OCI-LY7 (cell line): ENCODE measurements at regions not wholly inside any gene's neighbourhood (a gene's known extent, or its start where the extent isn't known, plus 50 kb on each side); places are given as distances from the start of the nearest gene placed in this dataset.
"Not testable (repeated sequence)": the region's sequence is repeated elsewhere in the genome, so short reads cannot be mapped to it uniquely, and the experiment has no call there.

Experiments
- BruUV-seq: library from RNA; stranded (reverse); fragments of 400-500 nt; replicated peaks from 2 replicates; lab custom pipeline; 2021; lab: Mats Ljungman, UMichigan
- CTCF ChIA-PET: fragments of 300-600 bp; sonication (Branson Sonifier 250); formaldehyde crosslinking; loops from one replicate; lab custom pipeline; 2022; ENCODE audit warnings: antibody characterized with exemption; ENCODE audit not compliant: unreplicated experiment; lab: Charles Lee
- POLR2A ChIA-PET: fragments of 300-600 bp; sonication (Branson Sonifier 250); formaldehyde crosslinking; loops from one replicate; lab custom pipeline; 2022; ENCODE audit warnings: antibody characterized with exemption; lab: Charles Lee
- DNase-seq: peaks from one replicate; pipeline ENCODE4 v3.0.0-alpha.2; 2015; ENCODE audit warnings: low spot score
- H2AFZ ChIP-seq: fragments of 200-600 bp; sonication (generic), shearing (Covaris generic); 2 replicates; pipeline ENCODE4 v1.6.1; 2014; ENCODE audit warnings: mild to moderate bottlenecking, antibody characterized with exemption, low read length, moderate library complexity
- H3K27ac ChIP-seq: fragments of 200-600 bp; sonication (generic); 2 replicates; pipeline ENCODE4 v1.5.1; 2014; ENCODE audit warnings: mixed run types, low read depth, mild to moderate bottlenecking, moderate library complexity, low read length, inconsistent platforms; ENCODE audit not compliant: poor library complexity, severe bottlenecking
- H3K36me3 ChIP-seq: fragments of 200-600 bp; sonication (generic); 2 replicates; pipeline ENCODE4 v1.6.1; 2014; ENCODE audit warnings: mild to moderate bottlenecking, antibody characterized with exemption, low read length, moderate library complexity, mixed read lengths; ENCODE audit not compliant: insufficient read depth
- H3K4me1 ChIP-seq: fragments of 200-600 bp; sonication (generic); 2 replicates; pipeline ENCODE4 v1.5.1; 2014; ENCODE audit warnings: mild to moderate bottlenecking, low read length; ENCODE audit not compliant: insufficient read depth, poor library complexity, severe bottlenecking
- H3K4me2 ChIP-seq: fragments of 200-600 bp; sonication (generic); 2 replicates; pipeline ENCODE4 v1.6.1; 2014; ENCODE audit warnings: mild to moderate bottlenecking, low read length
- H3K4me3 ChIP-seq: fragments of 200-600 bp; sonication (generic); 2 replicates; pipeline ENCODE4 v1.5.1; 2014; ENCODE audit warnings: mild to moderate bottlenecking, low read depth, low read length; ENCODE audit not compliant: poor library complexity, severe bottlenecking
- H3K79me2 ChIP-seq: fragments of 200-600 bp; sonication (generic); 2 replicates; pipeline ENCODE4 v1.6.1; 2016; ENCODE audit warnings: low read depth, mild to moderate bottlenecking, low read length, moderate library complexity, mixed read lengths; ENCODE audit not compliant: insufficient read depth
- H3K9me2 ChIP-seq: fragments of 200-600 bp; sonication (generic); 2 replicates; pipeline ENCODE4 v1.6.1; 2016; ENCODE audit warnings: mild to moderate bottlenecking, low read length, mixed read lengths; ENCODE audit not compliant: insufficient read depth
- H3K9me3 ChIP-seq: fragments of 200-600 bp; sonication (generic); 2 replicates; pipeline ENCODE4 v1.6.1; 2014; ENCODE audit warnings: mild to moderate bottlenecking, mixed run types, low read length, mixed read lengths
- H4K20me1 ChIP-seq: fragments of 200-600 bp; sonication (generic); 2 replicates; pipeline ENCODE4 v1.6.1; 2014; ENCODE audit warnings: mild to moderate bottlenecking, antibody characterized with exemption, low read length, moderate library complexity, mixed read lengths; ENCODE audit not compliant: insufficient read depth
- EZH2phosphoT487 ChIP-seq: fragments of 200-600 bp; sonication (generic); IDR thresholded peaks from 2 replicates; pipeline ENCODE4 v1.6.1; 2018; ENCODE audit warnings: low read depth, borderline replicate concordance, mild to moderate bottlenecking, mixed run types, antibody characterized with exemption, low read length, moderate library complexity, mixed read lengths
- intact Hi-C: fragments of 100-400 bp; cut with micrococcal nuclease; formaldehyde crosslinking; loops from one replicate; pipeline ENCODE4 v1.10.0; 2022; ENCODE audit not compliant: unreplicated experiment
- TF ChIP-seq, protein P1 (sequence below): fragments of 200-600 bp; sonication (generic); conservative IDR thresholded peaks from 2 replicates; pipeline ENCODE4 v1.5.1; 2014; ENCODE audit warnings: mild to moderate bottlenecking, antibody characterized with exemption, low read length, moderate library complexity, mixed read lengths

DNA sequence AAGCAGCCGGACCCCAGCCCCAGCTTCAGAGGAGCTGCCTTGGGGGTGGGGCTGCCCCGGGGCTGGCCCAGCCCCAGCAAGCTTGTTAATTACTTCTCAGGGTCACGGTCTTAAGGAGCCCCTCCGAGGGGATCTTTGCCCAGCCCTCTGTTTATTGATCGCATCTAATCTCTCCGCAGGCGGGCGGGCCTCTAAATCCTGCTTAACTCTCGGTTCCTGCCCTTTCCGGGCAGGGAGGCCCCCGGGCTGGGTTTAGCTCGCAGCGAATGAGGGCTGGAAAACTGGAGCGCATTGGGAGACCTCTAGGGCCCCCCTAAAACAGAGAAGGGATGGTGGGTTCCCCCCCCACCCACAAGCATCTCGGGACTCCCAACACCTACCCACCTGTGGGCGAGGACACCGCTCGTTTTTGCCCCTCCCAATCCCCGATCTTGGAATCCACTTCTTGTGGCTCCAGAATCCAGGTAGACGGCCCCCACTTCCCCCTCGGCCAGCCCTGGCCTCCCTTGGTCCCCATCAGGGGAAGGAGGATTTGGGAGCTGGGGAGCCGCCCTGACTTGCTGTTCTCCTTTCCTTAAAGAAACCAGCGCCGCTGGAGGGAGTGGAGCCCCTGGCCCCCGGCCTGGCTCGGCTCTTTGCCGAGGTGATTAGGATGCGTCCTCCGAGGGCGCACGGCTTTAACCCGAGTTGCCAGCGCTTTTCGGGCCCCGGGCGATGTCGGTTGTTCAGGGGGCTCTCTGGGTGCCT lies 59.5 kb upstream of the ADGRL1 start:
- POLR2A ChIA-PET = no interaction called here
- H3K4me1 ChIP-seq = no peaks in the 10 kb centered on the region
- no peak overlapping the region for H3K4me2 ChIP-seq
- BruUV-seq = no TSS peak
- H3K4me3 ChIP-seq = no peak overlapping the region
- H3K36me3 ChIP-seq = no peaks in the 10 kb centered on the region
- no peaks in the 10 kb centered on the region for H3K9me2 ChIP-seq
- DNase-seq = no peak
- no peak overlapping the region for H2AFZ ChIP-seq
- no peaks in the 10 kb centered on the region for H3K9me3 ChIP-seq
- no peaks in the 10 kb centered on the region for H4K20me1 ChIP-seq
- intact Hi-C loops = no loop called here
- CTCF ChIA-PET = interaction anchor here (0.5 kb wide), 1 partner anchor 137 kb away, joined by 5 read pairs; no protein-coding TSS in a partner anchor
- TF ChIP-seq, protein P1, sequence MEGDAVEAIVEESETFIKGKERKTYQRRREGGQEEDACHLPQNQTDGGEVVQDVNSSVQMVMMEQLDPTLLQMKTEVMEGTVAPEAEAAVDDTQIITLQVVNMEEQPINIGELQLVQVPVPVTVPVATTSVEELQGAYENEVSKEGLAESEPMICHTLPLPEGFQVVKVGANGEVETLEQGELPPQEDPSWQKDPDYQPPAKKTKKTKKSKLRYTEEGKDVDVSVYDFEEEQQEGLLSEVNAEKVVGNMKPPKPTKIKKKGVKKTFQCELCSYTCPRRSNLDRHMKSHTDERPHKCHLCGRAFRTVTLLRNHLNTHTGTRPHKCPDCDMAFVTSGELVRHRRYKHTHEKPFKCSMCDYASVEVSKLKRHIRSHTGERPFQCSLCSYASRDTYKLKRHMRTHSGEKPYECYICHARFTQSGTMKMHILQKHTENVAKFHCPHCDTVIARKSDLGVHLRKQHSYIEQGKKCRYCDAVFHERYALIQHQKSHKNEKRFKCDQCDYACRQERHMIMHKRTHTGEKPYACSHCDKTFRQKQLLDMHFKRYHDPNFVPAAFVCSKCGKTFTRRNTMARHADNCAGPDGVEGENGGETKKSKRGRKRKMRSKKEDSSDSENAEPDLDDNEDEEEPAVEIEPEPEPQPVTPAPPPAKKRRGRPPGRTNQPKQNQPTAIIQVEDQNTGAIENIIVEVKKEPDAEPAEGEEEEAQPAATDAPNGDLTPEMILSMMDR = no peak
- TF ChIP-seq EZH2phosphoT487 = no peak
- H3K27ac ChIP-seq = no peak overlapping the region
- no peaks in the 10 kb centered on the region for H3K79me2 ChIP-seq

DNA sequence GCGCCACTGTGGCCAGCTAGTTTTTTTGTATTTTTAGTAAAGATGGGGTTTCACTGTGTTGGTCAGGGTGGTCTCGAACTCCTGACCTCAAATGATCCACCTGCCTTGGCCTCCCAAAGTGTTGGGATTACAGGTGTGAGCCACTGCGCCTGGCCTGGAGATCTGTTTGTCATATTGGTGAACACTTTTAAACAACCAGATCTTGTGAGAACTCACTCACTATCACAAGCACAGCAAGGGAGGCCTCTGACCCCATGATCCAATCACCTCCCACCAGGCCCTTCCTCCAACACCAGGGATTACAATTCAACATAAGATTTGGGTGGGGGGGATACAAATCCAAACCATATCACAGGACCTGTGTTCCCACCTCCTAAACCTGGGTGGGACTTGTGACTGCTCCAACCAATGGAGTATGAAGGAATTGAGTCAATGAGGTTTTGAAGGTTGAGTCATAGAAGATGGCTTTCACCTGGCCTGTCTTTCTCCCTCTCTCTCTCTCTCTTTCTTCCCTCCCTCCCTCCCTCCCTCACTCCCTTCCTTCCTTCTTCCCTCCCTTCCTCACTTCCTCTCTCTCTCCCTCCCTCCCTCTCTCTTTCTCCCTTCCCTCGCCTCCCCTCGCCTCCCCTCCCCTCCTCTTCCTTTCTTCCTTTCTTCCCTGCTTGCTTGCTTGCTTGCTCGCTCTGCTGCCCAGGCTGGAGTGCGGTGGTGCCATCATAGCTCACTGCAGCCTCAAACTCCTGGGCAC lies 50.1 kb upstream of the ADGRL1 start:
- CTCF ChIA-PET = interaction anchor here (0.7 kb wide), 1 partner anchor 408 kb away, joined by 7 read pairs; no protein-coding TSS in a partner anchor
- H3K4me2 ChIP-seq, BruUV-seq, H2AFZ ChIP-seq, H3K9me2 ChIP-seq, DNase-seq, H4K20me1 ChIP-seq, H3K36me3 ChIP-seq, H3K27ac ChIP-seq, H3K4me3 ChIP-seq, POLR2A ChIA-PET, H3K79me2 ChIP-seq, H3K4me1 ChIP-seq, intact Hi-C loops, H3K9me3 ChIP-seq: not testable (repeated sequence)
